PC-9 (cell line): ENCODE measurements at regions not wholly inside any gene's neighbourhood (a gene's known extent, or its start where the extent isn't known, plus 50 kb on each side); places are given as distances from the start of the nearest gene placed in this dataset.

Source experiments
- BruUV-seq: library from RNA; stranded (reverse); fragments of 400-500 nt; replicated peaks from 2 replicates; lab custom pipeline; 2021; lab: Mats Ljungman, UMichigan
- CTCF ChIA-PET: fragments of 300-600 bp; sonication (Branson Sonifier 250); formaldehyde crosslinking; loops from one replicate; lab custom pipeline; 2022; ENCODE audit warnings: antibody characterized with exemption; lab: Charles Lee
- POLR2A ChIA-PET: fragments of 300-600 bp; sonication (Branson Sonifier 250); formaldehyde crosslinking; loops from one replicate; lab custom pipeline; 2022; ENCODE audit warnings: antibody characterized with exemption; ENCODE audit not compliant: unreplicated experiment; lab: Charles Lee
- DNase-seq, 2 experiments: peaks; one replicate each; pipeline versions ENCODE4 v3.0.0 to v3.0.0-alpha.2; 2015 to 2022; ENCODE audit warnings: mixed read lengths in 1 of 2
- H2AFZ ChIP-seq: fragments of 200-600 bp; sonication (generic); 2 replicates; pipeline ENCODE4 v1.8.1; 2017; ENCODE audit warnings: antibody characterized with exemption
- H3F3A ChIP-seq: fragments of 200-600 bp; sonication (generic); 2 replicates; pipeline ENCODE4 v1.8.1; 2017; ENCODE audit warnings: antibody characterized with exemption, mild to moderate bottlenecking, low read depth; ENCODE audit not compliant: insufficient read depth
- H3K27ac ChIP-seq: fragments of 200-600 bp; sonication (generic); 2 replicates; pipeline ENCODE4 v1.6.1; 2016; ENCODE audit warnings: mixed run types
- H3K27me3 ChIP-seq: fragments of 200-600 bp; sonication (generic); 2 replicates; pipeline ENCODE4 v1.6.1; 2016; ENCODE audit warnings: low read depth, mixed run types; ENCODE audit not compliant: insufficient read depth
- H3K36me3 ChIP-seq: fragments of 200-600 bp; sonication (generic); 2 replicates; pipeline ENCODE4 v1.6.1; 2016; ENCODE audit warnings: low read depth, mixed run types
- H3K4me1 ChIP-seq: fragments of 200-600 bp; sonication (generic); replicated peaks from 2 replicates; pipeline ENCODE4 v1.6.1; 2016; ENCODE audit warnings: mixed run types; ENCODE audit not compliant: insufficient read depth
- H3K4me2 ChIP-seq: fragments of 200-600 bp; sonication (generic); 2 replicates; pipeline ENCODE4 v1.6.1; 2017; ENCODE audit warnings: mixed run types
- H3K4me3 ChIP-seq: fragments of 200-600 bp; sonication (generic); 2 replicates; pipeline ENCODE4 v1.6.1; 2016; ENCODE audit warnings: mixed run types
- H3K79me2 ChIP-seq: fragments of 200-600 bp; sonication (generic); 2 replicates; pipeline ENCODE4 v1.6.1; 2017; ENCODE audit warnings: low read depth, mixed run types
- H3K9me2 ChIP-seq: fragments of 200-600 bp; sonication (generic); 2 replicates; pipeline ENCODE4 v1.8.1; 2017; ENCODE audit warnings: mild to moderate bottlenecking; ENCODE audit not compliant: insufficient read depth
- H3K9me3 ChIP-seq: fragments of 200-600 bp; sonication (generic); 2 replicates; pipeline ENCODE4 v1.8.1; 2016; ENCODE audit warnings: low read depth; ENCODE audit not compliant: insufficient read depth
- H4K20me1 ChIP-seq: fragments of 200-600 bp; sonication (generic); 2 replicates; pipeline ENCODE4 v1.8.1; 2017; ENCODE audit not compliant: insufficient read depth
- CTCF ChIP-seq: fragments of 200-600 bp; sonication (generic); conservative IDR thresholded peaks from 2 replicates; pipeline ENCODE4 v1.6.1; 2017; ENCODE audit warnings: mixed run types, antibody characterized with exemption, mild to moderate bottlenecking, moderate library complexity
- EZH2 ChIP-seq: fragments of 200-600 bp; sonication (generic); IDR thresholded peaks from 2 replicates; pipeline ENCODE4 v1.8.0; 2017; ENCODE audit warnings: antibody characterized with exemption, low read depth
- intact Hi-C: fragments of 100-400 bp; cut with micrococcal nuclease; formaldehyde crosslinking; loops from one replicate; pipeline ENCODE4 v1.10.0; 2022; ENCODE audit not compliant: unreplicated experiment

DNA sequence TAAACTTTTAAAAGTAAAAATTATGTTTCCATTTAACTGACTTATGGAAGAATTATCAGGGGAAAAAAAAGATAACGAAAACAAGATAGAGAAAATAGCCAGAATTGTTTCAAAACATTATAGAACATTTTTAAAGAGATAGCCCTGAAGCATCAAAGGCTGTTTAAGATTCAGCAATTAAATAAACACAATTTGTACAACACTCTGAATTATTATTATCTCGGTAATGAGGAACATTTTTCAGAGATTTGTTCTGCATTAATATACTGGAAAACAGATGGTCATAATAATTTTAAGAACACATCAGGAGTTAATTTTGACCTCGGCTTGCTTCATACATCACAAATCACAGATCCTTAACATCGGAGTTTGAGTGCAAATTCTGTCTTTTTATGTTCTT is 643.8 kb downstream of the SORCS1 start:
- intact Hi-C loops = no loop called here
- Histone ChIP-seq H3K27ac (no peak overlapping the region), H3K27me3 (no peaks in the 10 kb centered on the region), H3K4me3 (no peak overlapping the region), H3K9me2 (no peaks in the 10 kb centered on the region), H3K4me2 (no peak overlapping the region), H4K20me1 (no peaks in the 10 kb centered on the region), H3K9me3 (no peaks in the 10 kb centered on the region), H3K4me1 (no peaks in the 10 kb centered on the region), H2AFZ (no peak overlapping the region), H3K79me2 (no peaks in the 10 kb centered on the region), H3F3A (no peaks in the 10 kb centered on the region), H3K36me3 (no peaks in the 10 kb centered on the region)
- DNase-seq = no peak
- TF ChIP-seq EZH2 (no peak), CTCF (no peak)
- ChIA-PET CTCF (no interaction called here), POLR2A (no interaction called here)
- no TSS peak for BruUV-seq

- CTCF ChIA-PET = no interaction called here
- Histone ChIP-seq H3K79me2 (no peaks in the 10 kb centered on the region), H4K20me1 (no peaks in the 10 kb centered on the region), H2AFZ (no peak overlapping the region), H3F3A (no peaks in the 10 kb centered on the region), H3K27me3 (no peaks in the 10 kb centered on the region), H3K9me2 (no peaks in the 10 kb centered on the region), H3K4me2 (no peak overlapping the region), H3K4me3 (no peak overlapping the region), H3K4me1 (no peaks in the 10 kb centered on the region), H3K36me3 (no peaks in the 10 kb centered on the region), H3K9me3 (no peaks in the 10 kb centered on the region), H3K27ac (no peak overlapping the region)
- BruUV-seq = no TSS peak
- intact Hi-C loops = no loop called here
- TF ChIP-seq CTCF = no peak
- no peak for TF ChIP-seq EZH2
- POLR2A ChIA-PET = no interaction called here
- DNase-seq = no peak
Measured at GRCh38 chr10:106519376-106520030, 645.0 kb downstream of the SORCS1 start.

DNA sequence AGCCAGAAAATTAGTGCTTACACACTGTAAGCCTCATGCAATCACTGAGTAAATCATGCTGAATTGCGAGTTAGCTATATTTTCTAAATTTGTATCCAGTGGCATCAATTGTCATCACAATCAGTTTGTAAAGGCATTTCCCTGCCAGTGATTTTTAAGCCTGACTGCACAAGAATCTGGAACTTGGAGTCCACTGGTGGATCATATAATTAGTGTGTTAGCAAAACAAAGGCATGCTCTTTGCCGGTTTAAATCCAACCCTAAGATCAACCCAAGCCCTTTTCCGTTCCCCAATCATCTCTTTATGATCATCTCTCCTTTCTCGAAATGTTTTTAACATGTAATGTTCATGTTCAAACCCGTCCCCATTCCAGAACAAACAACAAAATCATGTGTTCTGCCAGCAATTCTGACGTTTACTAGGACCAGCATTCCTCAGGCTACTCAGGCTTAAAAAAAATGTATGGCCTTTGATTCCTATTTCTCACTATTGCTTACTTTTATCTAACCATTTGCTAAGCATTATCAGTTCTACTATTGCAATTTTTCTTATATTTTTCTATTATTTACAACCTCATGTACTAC is 649.2 kb downstream of the SORCS1 start:
- Histone ChIP-seq H3K27me3 (no peaks in the 10 kb centered on the region), H3F3A (no peaks in the 10 kb centered on the region), H3K4me3 (no peak overlapping the region), H3K4me1 (no peaks in the 10 kb centered on the region), H3K9me2 (no peaks in the 10 kb centered on the region), H2AFZ (no peak overlapping the region), H3K36me3 (no peaks in the 10 kb centered on the region), H3K9me3 (no peaks in the 10 kb centered on the region), H3K79me2 (no peaks in the 10 kb centered on the region), H3K27ac (no peak overlapping the region), H4K20me1 (no peaks in the 10 kb centered on the region), H3K4me2 (no peak overlapping the region)
- no TSS peak for BruUV-seq
- intact Hi-C loops = no loop called here
- POLR2A ChIA-PET = no interaction called here
- CTCF ChIA-PET = no interaction called here
- TF ChIP-seq EZH2 = no peak
- TF ChIP-seq CTCF = no peak
- no peak for DNase-seq
